Testis (tissue), 2 donors: ENCODE measurements at regions not wholly inside any gene's neighbourhood (a gene's known extent, or its start where the extent isn't known, plus 50 kb on each side); places are given as distances from the start of the nearest gene placed in this dataset.

Experiments used
- DNase-seq: peaks from one replicate; pipeline ENCODE4 v3.0.0-alpha.2; 2019
- H3K27ac ChIP-seq, 2 donors: fragments of 200-600 bp; sonication (generic); one replicate each; pipeline ENCODE4 v1.5.1; 2019
- H3K27me3 ChIP-seq: fragments of 200-600 bp; sonication (generic); one replicate; pipeline ENCODE4 v1.5.1; 2019
- H3K36me3 ChIP-seq: fragments of 200-600 bp; sonication (generic); one replicate; pipeline ENCODE4 v1.5.1; 2017; ENCODE audit warnings: low read depth; ENCODE audit errors: missing control alignments
- H3K4me1 ChIP-seq: fragments of 200-600 bp; sonication (generic); one replicate; pipeline ENCODE4 v1.5.1; 2019
- H3K4me3 ChIP-seq, 2 donors: fragments of 200-600 bp; sonication (generic); one replicate each; pipeline ENCODE4 v1.5.1; 2017 to 2019
- H3K9me3 ChIP-seq: fragments of 200-600 bp; sonication (generic); one replicate; pipeline ENCODE4 v1.5.1; 2017
- POLR2A ChIP-seq: fragments of 450-650 bp; IDR thresholded peaks from one replicate; pipeline ENCODE4 v1.6.1; 2017; ENCODE audit warnings: antibody characterized with exemption, mild to moderate bottlenecking, moderate library complexity
- WGBS, 2 donors: methylation state at CpG; one replicate each; pipeline ENCODE4 v1.1.5; 2018; 5-methylcytosine and 5-hydroxymethylcytosine counted together
- intact Hi-C: fragments of 100-400 bp; cut with DNase I; formaldehyde crosslinking; loops from one replicate; pipeline ENCODE4 v1.15.1; 2023; ENCODE audit warnings: low total_unique reads
- TF ChIP-seq, protein P1 (sequence below), 3 experiments: fragments of 450-650 bp in 2 of 3; fragments of 200-600 bp in 1 of 3; sonication (generic) in 1 of 3; IDR thresholded peaks; one replicate each; pipeline ENCODE4 v1.5.1; 2016 to 2019; ENCODE audit warnings: antibody characterized with exemption in 3 of 3, mild to moderate bottlenecking in 2 of 3, moderate library complexity in 1 of 3

DNA sequence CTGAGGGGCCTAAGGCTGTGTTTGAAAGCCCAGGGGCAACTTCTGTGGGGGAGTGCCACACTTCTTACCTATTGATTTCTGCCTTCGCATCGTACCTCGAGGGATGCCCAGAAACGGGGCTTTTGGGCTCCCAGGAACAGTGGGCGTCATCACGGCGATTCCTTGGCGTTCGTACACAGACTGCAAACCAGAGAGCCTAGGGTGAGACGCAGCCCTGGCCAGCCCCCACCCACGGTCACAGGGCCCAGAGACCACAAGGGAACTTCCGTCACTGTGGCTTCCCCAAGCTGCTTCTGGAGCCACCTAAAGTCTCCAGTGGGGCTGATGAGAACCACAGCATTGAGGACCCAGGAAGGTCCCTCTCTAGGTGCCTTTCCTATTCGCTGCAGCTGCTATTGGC, 91.9 kb downstream of the CTTN start:
- Histone ChIP-seq H3K27ac (no peak overlapping the region), H3K4me3 (no peak overlapping the region), H3K27me3 (no peaks in the 10 kb centered on the region), H3K36me3 (no peaks in the 10 kb centered on the region), H3K9me3 (no peaks in the 10 kb centered on the region), H3K4me1 (no peaks in the 10 kb centered on the region)
- WGBS, 2 donors = 91 to 93% methylated on average over 13 of the region's 13 CpGs
- no peak for DNase-seq
- intact Hi-C loops = no loop called here
- TF ChIP-seq, protein P1, sequence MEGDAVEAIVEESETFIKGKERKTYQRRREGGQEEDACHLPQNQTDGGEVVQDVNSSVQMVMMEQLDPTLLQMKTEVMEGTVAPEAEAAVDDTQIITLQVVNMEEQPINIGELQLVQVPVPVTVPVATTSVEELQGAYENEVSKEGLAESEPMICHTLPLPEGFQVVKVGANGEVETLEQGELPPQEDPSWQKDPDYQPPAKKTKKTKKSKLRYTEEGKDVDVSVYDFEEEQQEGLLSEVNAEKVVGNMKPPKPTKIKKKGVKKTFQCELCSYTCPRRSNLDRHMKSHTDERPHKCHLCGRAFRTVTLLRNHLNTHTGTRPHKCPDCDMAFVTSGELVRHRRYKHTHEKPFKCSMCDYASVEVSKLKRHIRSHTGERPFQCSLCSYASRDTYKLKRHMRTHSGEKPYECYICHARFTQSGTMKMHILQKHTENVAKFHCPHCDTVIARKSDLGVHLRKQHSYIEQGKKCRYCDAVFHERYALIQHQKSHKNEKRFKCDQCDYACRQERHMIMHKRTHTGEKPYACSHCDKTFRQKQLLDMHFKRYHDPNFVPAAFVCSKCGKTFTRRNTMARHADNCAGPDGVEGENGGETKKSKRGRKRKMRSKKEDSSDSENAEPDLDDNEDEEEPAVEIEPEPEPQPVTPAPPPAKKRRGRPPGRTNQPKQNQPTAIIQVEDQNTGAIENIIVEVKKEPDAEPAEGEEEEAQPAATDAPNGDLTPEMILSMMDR (IDR thresholded peaks at IDR 0.05) = no peak
- no peak for TF ChIP-seq POLR2A

DNA sequence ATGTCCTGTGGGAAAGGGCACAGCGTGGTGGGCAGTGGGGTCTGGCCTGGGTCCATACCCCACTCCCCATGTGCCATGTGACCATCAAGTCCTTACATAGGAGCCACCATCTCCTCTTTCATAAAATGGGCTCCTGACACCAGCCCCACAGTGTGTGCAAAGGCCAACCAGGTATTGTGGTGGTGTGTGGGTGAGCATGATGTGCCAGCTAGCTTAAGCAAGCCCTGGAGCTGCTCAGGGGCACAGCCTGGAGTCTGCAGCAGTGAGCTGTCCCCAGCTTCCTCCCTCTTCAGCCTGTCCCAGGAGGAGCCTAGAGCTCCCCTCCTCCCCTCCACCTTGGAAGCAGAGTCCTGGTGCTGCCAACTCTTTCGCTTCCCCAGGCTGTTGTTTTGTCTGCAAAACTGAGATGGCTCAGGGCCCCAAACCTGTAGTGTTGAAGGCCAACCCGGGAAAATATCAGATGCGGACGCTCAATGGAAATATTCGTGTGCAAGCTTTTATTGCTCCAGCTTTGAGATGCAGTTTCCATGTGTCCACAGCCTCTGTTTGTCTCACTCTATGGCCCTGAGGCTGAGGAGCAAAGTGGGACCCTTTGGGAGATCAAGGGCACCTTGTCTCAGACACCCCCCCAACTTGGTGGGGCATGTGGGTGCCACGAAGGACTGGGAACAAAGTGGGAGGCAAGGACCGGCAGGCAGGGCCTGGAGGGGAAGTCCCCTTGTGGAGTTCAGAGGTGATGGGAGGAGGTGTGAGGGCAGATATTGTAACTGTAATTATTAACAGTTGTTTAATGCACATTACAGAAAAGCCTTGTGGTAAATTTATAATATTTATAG, 92.6 kb downstream of the CTTN start:
- WGBS, 2 donors = 83 to 96% methylated on average over 7 to 8 of the region's 8 CpGs
- no peaks in the 10 kb centered on the region for H3K4me1 ChIP-seq
- intact Hi-C loops = no loop called here
- no peaks in the 10 kb centered on the region for H3K27me3 ChIP-seq
- no peaks in the 10 kb centered on the region for H3K36me3 ChIP-seq
- no peaks in the 10 kb centered on the region for H3K9me3 ChIP-seq
- TF ChIP-seq, protein P1 (IDR thresholded peaks at IDR 0.05) = no peak
- no peak overlapping the region for H3K27ac ChIP-seq
- no peak overlapping the region for H3K4me3 ChIP-seq
- no peak for DNase-seq

DNA sequence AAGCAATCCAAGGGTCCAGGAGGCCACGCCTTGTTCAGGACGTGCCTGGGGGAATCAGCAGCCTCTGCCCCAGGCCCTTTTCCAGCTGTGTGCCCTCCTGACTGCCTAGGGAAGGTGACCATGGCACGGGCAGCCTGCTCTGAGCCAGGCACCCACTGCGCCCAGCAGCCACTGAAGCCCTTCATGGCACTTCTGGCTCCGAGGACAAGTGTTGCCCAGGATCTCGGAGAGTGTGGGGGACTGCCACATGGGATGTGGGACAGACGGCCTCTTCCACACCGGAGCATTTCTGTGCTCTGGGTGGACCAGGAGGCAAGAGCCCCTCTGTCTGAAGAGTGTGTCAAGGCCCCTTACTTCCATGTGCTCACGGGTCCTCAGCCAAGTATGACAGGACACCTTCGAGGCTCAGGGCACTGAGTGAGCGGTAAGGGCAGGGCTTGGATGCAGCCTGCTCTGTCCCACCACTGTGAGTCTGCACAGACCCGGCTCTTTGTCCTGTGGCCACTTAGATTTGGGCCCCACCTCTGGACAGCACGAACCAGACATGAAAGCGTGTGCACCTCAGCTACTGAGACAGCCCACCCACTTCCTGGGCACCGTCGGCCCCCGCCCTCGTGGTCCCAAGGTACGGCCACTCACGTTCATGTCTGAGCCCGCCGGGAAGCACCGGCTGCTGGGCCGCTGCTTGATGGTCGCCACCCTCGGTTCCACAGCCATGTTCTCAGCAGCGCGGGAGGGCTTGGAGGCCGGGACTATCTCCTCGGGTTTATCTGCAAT, 93.6 kb downstream of the CTTN start:
- no peaks in the 10 kb centered on the region for H3K36me3 ChIP-seq
- DNase-seq = no peak

DNA sequence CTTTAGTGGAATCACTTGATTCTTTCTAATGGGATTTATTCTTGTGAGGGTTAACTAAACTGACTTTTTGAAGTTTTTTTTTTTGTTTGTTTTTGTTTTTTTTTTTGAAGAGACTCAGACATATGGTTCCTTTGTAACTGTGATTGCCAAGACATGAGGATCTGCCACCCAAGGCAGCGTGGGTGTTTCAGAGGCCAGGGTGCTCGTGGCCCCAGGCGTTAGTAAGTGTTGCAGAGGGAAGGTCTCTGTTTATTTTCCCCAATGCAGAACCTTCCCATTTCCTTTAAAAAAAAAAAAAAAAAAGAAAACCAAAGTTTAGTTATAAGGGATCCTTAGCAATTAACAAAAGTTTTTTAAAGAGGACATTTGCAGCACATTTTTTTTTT, 94.8 kb downstream of the CTTN start:
- intact Hi-C loops = no loop called here
- H3K4me3 ChIP-seq = no peak overlapping the region

More for the DNA sequence above, 93.6 kb downstream of the CTTN start:
- 96% methylated on average over 11 to 30 of the region's 30 CpGs for WGBS, 2 donors
- Histone ChIP-seq H3K4me1 (no peaks in the 10 kb centered on the region), H3K9me3 (no peaks in the 10 kb centered on the region), H3K27ac (no peak overlapping the region), H3K4me3 (no peak overlapping the region), H3K27me3 (no peaks in the 10 kb centered on the region)
- TF ChIP-seq POLR2A = no peak
- TF ChIP-seq, protein P1 (IDR thresholded peaks at IDR 0.05) = no peak
- intact Hi-C loops = no loop called here

More for the DNA sequence above, 94.8 kb downstream of the CTTN start:
- TF ChIP-seq, protein P1 (IDR thresholded peaks at IDR 0.05) = no peak
- TF ChIP-seq POLR2A = no peak
- Histone ChIP-seq H3K27me3 (no peaks in the 10 kb centered on the region), H3K4me1 (no peaks in the 10 kb centered on the region), H3K36me3 (no peaks in the 10 kb centered on the region), H3K9me3 (no peaks in the 10 kb centered on the region), H3K27ac (no peak overlapping the region)
- DNase-seq = no peak
- WGBS, 2 donors = 45 to 70% methylated on average over 3 of the region's 3 CpGs
